ENCODE measurements at regions not wholly inside any gene's neighbourhood (a gene's known extent, or its start where the extent isn't known, plus 50 kb on each side); places are given as distances from the start of the nearest gene placed in this dataset.

DNA sequence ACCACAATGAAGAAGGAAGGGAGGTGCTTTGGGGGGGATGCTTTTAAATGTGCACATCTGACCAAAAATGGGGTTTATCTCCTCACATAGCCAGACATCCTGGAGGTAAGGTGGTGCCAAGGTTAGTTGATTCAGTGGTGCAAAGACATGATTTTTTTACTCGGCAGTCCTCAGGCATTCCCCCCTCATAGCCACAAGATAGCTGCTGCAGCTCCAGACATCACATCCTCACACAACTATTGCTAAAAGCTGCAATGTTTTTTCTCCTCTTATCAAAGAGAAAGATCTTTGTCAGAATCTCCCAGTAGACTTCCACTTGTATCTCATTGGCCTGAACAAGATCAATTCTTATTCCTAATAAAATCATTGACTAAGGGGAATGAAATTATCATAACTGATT is 141.3 kb upstream of the ZNF438 start:
- peaks cover 0 to 11% of the 10 kb centered on the region in 2 donors for H3K9me3 ChIP-seq
- no peak overlapping the region for H3K27ac ChIP-seq
- no peaks in the 10 kb centered on the region for H3K4me1 ChIP-seq
- H3K36me3 ChIP-seq = no peaks in the 10 kb centered on the region
- TF ChIP-seq, protein P1, sequence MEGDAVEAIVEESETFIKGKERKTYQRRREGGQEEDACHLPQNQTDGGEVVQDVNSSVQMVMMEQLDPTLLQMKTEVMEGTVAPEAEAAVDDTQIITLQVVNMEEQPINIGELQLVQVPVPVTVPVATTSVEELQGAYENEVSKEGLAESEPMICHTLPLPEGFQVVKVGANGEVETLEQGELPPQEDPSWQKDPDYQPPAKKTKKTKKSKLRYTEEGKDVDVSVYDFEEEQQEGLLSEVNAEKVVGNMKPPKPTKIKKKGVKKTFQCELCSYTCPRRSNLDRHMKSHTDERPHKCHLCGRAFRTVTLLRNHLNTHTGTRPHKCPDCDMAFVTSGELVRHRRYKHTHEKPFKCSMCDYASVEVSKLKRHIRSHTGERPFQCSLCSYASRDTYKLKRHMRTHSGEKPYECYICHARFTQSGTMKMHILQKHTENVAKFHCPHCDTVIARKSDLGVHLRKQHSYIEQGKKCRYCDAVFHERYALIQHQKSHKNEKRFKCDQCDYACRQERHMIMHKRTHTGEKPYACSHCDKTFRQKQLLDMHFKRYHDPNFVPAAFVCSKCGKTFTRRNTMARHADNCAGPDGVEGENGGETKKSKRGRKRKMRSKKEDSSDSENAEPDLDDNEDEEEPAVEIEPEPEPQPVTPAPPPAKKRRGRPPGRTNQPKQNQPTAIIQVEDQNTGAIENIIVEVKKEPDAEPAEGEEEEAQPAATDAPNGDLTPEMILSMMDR (IDR thresholded peaks at IDR 0.05) = no peak
- DNase-seq (ENCODE audit: low spot score in 2 of 2) = no peak
- intact Hi-C loops (cut with DNase I) = no loop called here
- no peak overlapping the region for H3K4me3 ChIP-seq
- no peaks in the 10 kb centered on the region for H3K27me3 ChIP-seq

DNA sequence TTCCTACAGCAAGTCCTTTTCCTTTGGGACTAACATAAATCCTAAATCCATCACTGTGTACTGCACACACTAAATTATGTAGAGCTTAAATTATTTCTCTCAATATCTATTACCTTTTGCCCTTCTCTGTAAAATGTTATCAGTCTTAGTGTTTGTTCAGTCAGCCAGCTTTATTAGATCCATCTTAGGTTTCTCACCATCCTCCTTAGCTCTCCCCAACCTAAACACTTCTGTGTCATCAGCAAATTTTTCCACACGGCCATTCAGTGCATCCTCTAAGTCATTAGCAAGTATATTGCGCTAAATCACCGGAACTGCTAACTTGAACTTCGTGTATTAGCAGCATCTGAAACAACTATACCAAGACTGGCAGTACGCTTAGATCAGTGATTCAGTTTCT is 142.1 kb upstream of the ZNF438 start:
- Histone ChIP-seq H3K27ac (no peak overlapping the region), H3K4me3 (no peak overlapping the region), H3K9me3 (peaks cover 0 to 11% of the 10 kb centered on the region in 2 donors), H3K27me3 (no peaks in the 10 kb centered on the region), H3K4me1 (no peaks in the 10 kb centered on the region), H3K36me3 (no peaks in the 10 kb centered on the region)
- intact Hi-C loops (cut with DNase I) = no loop called here
- TF ChIP-seq, protein P1 (IDR thresholded peaks at IDR 0.05) = no peak
- DNase-seq (ENCODE audit: low spot score in 2 of 2) = no peak

DNA sequence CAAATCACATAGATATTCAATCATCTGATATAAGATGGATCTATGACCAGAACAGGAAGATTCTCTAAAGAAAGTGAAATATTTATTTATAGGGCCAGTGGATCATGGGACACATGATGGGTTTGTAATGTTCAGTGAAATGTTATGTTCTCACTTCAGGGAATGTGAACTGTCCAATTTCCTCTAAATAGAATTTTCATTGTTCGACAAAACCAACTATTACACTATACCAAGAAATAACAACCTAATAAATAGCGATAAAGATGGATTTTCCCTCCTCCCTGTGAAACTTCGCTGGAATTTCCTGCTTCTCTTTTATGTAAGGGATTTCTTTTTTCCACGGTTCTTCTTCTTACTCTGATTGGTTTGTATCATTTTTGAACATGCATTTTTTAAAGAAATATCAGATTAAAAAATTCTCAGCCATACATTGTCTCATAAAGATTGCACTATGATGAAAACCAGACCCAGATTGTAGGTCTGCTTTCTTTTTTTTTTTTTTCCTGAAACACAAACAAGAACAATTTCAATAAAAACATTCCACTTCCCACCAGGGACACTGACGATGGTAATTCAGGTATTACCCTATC is 139.8 kb upstream of the ZEB1 start:
- no peak for DNase-seq (ENCODE audit: low spot score in 2 of 2)
- Histone ChIP-seq H3K4me3 (no peak overlapping the region), H3K36me3 (no peaks in the 10 kb centered on the region), H3K27ac (no peak overlapping the region), H3K4me1 (no peaks in the 10 kb centered on the region), H3K9me3 (peaks cover 0 to 11% of the 10 kb centered on the region in 2 donors), H3K27me3 (no peaks in the 10 kb centered on the region)
- TF ChIP-seq, protein P1 (IDR thresholded peaks at IDR 0.05) = no peak
- intact Hi-C loops (cut with DNase I) = no loop called here

DNA sequence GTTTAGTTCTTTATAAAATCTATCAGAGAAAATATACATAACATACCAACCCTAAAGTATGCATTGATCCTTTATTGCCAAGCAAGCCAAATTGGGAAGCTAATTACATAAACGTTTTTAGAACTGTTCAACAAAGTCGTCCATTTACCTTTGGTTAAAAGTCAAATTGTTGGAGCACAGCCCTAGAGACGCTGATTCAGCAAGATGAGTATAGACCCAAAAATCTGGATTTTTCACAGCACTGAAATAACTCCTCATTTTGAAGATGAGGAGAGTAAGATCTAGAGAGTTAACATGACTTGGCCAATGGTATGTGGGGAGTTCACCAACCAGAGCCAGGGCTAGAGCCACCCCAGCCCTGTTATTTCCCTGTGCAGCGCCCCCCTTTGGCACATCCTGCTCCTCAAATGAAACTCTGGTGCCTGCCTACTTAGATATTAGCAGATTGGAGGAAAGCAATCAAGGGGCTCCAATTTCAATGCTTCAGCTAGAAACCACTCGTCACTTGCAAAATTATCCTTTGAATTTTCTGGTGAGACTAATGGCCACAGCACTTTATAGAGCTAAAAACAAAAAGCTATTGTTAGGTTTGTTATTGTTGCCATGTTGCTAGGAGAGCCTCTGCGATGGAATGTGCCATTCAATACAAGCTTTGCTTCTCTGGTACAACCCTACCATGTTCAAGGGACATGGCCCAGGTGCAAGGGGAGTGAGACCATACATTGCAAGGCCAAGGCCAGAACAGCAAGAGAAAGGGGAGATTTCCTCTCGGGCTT is 132.6 kb upstream of the ZEB1 start:
- no peaks in the 10 kb centered on the region for H3K27me3 ChIP-seq
- TF ChIP-seq, protein P1 (IDR thresholded peaks at IDR 0.05) = no peak
- H3K9me3 ChIP-seq = no peaks in the 10 kb centered on the region
- intact Hi-C loops (cut with DNase I) = no loop called here
- H3K36me3 ChIP-seq = no peaks in the 10 kb centered on the region
- no peak overlapping the region for H3K4me3 ChIP-seq
- H3K4me1 ChIP-seq = peaks cover 0 to 3% of the 10 kb centered on the region in 2 donors
- DNase-seq (ENCODE audit: low spot score in 2 of 2) = no peak
- H3K27ac ChIP-seq = no peak overlapping the region

DNA sequence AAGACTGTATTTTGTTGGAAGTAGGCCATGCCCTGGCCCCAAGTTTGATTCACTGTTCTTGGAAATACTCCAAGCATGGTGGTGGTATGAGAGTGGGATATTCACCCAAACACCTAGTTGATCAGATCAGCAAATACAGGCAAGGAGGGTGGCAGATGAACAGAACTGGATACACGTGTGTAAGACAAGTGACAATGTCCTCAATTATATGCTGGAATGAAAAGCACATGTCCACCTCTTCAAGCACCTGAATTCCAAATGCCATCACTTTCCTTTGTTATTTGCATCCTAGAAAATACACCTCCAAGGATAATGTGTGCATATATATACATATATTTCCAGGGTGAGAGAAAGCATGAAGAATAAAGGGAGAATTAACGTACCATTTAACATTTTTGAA is 131.8 kb upstream of the ZEB1 start:
- no peak for DNase-seq (ENCODE audit: low spot score in 2 of 2)
- TF ChIP-seq, protein P1 (IDR thresholded peaks at IDR 0.05) = no peak
- peaks cover 0 to 3% of the 10 kb centered on the region in 2 donors for H3K4me1 ChIP-seq
- H3K4me3 ChIP-seq = no peak overlapping the region
- no peaks in the 10 kb centered on the region for H3K9me3 ChIP-seq
- H3K27ac ChIP-seq = no peak overlapping the region
- no peaks in the 10 kb centered on the region for H3K27me3 ChIP-seq
- H3K36me3 ChIP-seq = no peaks in the 10 kb centered on the region
- intact Hi-C loops (cut with DNase I) = no loop called here

Measured in ascending aorta (tissue), 2 donors.